Neuron (in vitro differentiated cells): ENCODE measurements at regions not wholly inside any gene's neighbourhood (a gene's known extent, or its start where the extent isn't known, plus 50 kb on each side); places are given as distances from the start of the nearest gene placed in this dataset.

Experiments used
- H2AFZ ChIP-seq: one replicate; pipeline ENCODE4 v1.6.1; 2013; ENCODE audit warnings: low read depth, mild to moderate bottlenecking, inconsistent platforms, low read length, moderate library complexity
- H3K27me3 ChIP-seq: one replicate; pipeline ENCODE4 v1.6.1; 2013; ENCODE audit warnings: low read length; ENCODE audit not compliant: insufficient read depth
- H3K36me3 ChIP-seq: one replicate; pipeline ENCODE4 v1.6.1; 2013; ENCODE audit warnings: low read length; ENCODE audit not compliant: insufficient read depth
- H3K4me1 ChIP-seq: one replicate; pipeline ENCODE4 v1.6.1; 2013; ENCODE audit warnings: low read length; ENCODE audit not compliant: insufficient read depth
- H3K4me3 ChIP-seq: 2 replicates; pipeline ENCODE4 v1.5.1; 2013; ENCODE audit warnings: mild to moderate bottlenecking, low read length, moderate library complexity
- H3K9me3 ChIP-seq: one replicate; pipeline ENCODE4 v1.6.1; 2013; ENCODE audit warnings: low read length

GRCh38 chr11:134821422-134821821, 409.4 kb upstream of the B3GAT1 start:
- no peaks in the 10 kb centered on the region for H3K36me3 ChIP-seq
- H3K4me1 ChIP-seq, result no peaks in the 10 kb centered on the region
- H3K9me3 ChIP-seq, result no peaks in the 10 kb centered on the region
- H2AFZ ChIP-seq, result no peak overlapping the region
- peaks cover 2% of the 10 kb centered on the region for H3K27me3 ChIP-seq
- H3K4me3 ChIP-seq, result no peak overlapping the region

DNA sequence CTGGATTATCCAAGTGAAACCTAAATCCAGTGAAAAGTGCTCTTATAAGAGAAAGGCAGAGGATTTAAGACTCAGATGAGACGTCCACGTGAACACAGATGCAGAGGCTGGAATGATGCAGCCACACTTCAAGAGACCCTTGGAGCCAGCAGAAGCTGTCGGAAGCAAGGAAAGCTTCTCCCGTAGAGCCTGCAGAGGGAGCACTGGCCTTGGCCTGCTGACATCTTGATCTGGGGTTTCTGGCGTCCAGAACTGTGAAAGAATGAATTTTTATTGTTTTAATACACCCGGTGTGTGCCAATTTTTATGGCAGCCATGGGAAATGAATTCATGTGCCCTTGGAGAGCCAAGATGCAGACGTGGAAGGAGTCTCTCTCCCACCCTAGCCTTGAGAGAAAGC, 407.0 kb upstream of the B3GAT1 start:
- H3K4me1 ChIP-seq, result no peaks in the 10 kb centered on the region
- no peaks in the 10 kb centered on the region for H3K9me3 ChIP-seq
- no peaks in the 10 kb centered on the region for H3K36me3 ChIP-seq
- H3K4me3 ChIP-seq, result no peak overlapping the region
- H3K27me3 ChIP-seq, result no peaks in the 10 kb centered on the region
- H2AFZ ChIP-seq, result no peak overlapping the region

DNA sequence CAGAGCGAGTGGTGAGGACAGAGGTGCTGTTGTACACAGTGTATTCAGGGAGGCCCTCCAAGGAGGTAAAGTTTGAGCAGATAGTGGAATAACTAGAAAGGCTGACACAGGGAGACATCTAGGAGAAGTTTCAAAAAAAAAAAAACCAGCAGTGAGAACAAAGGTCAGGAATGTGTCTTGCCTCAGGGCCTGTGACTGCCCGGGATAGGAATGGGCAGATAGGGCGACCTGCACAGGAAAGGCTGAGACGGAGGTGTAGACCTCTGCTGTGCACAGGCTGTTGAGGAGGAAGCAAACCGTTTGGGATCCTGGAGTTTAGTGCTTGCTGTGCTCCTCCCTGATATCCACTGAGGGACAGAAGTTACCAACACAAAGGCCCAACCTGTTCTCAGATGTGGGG, 406.5 kb upstream of the B3GAT1 start:
- Histone ChIP-seq H3K9me3 (no peaks in the 10 kb centered on the region), H3K4me3 (no peak overlapping the region), H3K4me1 (no peaks in the 10 kb centered on the region), H3K27me3 (no peaks in the 10 kb centered on the region), H3K36me3 (no peaks in the 10 kb centered on the region), H2AFZ (no peak overlapping the region)

DNA sequence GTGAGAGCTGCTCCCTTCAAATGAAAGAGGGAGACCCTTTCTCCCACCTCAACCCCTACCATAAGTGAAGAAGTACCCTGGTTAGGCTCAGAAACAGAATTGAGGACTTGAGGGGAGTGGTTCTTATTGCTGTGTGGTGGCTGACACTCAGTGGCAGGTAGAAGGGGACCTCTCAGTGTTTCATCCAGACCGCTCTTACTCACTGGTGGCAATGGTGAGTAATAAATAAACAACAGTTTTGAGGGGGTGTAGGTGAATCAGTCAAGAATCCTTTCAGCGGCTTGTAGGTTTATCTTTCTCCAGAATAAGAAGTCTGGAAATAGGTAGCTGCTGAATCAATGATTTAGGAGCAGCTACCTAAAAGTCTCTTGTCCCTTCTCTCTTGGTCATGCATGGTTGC, 403.4 kb upstream of the B3GAT1 start:
- H3K36me3 ChIP-seq, result no peaks in the 10 kb centered on the region
- no peaks in the 10 kb centered on the region for H3K9me3 ChIP-seq
- no peaks in the 10 kb centered on the region for H3K27me3 ChIP-seq
- no peaks in the 10 kb centered on the region for H3K4me1 ChIP-seq
- H2AFZ ChIP-seq, result no peak overlapping the region
- no peak overlapping the region for H3K4me3 ChIP-seq

DNA sequence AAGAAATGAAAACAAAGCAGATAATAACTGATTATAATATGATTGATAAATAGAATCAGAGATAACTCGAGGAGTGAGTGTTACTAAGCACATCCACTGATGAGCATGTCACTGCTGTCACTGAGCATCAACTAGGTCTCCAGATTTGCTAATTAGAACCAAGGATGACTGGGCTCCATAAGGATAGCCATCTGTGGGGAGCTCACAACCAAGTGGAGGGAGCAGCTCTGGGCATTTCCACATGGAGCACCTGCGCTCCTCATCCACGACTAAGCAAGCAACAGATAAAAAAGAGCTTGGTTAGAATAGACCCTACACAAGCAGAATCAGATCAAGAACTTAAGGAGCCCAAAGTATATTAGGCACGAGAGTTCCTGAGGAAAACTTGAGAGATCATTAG, 396.0 kb upstream of the B3GAT1 start:
- Histone ChIP-seq H3K4me3 (no peak overlapping the region), H3K4me1 (peaks cover 2% of the 10 kb centered on the region), H2AFZ (no peak overlapping the region), H3K9me3 (no peaks in the 10 kb centered on the region), H3K27me3 (no peaks in the 10 kb centered on the region), H3K36me3 (no peaks in the 10 kb centered on the region)

DNA sequence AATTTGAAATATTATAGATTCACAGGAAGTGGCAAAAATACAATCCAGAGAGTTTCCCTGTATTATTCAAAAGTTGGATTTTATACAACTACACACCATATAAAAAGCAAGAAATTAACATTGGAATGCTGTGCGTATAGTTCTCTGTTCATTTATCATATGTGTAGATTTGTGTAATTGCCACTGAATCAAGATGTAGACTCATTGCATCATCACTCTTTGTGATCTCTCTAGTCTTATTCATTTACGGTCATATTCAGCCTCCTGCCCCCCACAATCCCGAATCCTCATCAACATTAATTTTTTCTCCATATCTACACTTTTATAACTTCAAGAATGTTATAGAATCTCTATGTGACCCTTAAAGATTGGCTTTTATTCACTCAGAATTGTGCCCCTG, 390.6 kb upstream of the B3GAT1 start:
- no peaks in the 10 kb centered on the region for H3K9me3 ChIP-seq

GRCh38 chr11:134802116-134802515, 390.1 kb upstream of the B3GAT1 start:
- Histone ChIP-seq H3K9me3 (no peaks in the 10 kb centered on the region), H3K4me1 (peaks cover 29% of the 10 kb centered on the region), H3K36me3 (no peaks in the 10 kb centered on the region), H3K27me3 (no peaks in the 10 kb centered on the region), H2AFZ (peak overlapping the region; percentile 50), H3K4me3 (peak overlapping the region; percentile 24)

More for the DNA sequence above, 390.6 kb upstream of the B3GAT1 start:
- Histone ChIP-seq H3K36me3 (no peaks in the 10 kb centered on the region), H3K4me1 (peaks cover 29% of the 10 kb centered on the region), H3K27me3 (no peaks in the 10 kb centered on the region), H2AFZ (peak overlapping the region; percentile 50), H3K4me3 (peak overlapping the region; percentile 24)

DNA sequence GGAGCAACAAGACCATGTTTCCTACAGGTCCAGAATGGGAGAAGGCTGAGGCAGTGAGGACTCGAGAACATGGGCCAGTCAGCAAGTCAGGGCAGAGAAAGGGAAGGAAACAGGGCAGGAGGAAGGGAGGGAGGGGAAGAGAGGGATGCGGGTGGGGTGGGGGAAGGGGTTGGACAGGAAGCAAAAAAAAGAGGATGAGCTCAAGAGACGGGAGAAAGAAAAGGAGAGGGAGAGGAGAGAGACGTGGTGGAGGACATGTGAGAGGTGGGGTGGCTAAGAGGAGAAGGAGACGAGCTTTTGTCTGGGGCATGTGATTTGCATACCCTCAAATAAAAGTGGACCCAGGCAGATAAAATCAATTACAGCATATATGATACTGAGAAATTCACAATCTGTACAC, 389.5 kb upstream of the B3GAT1 start:
- Histone ChIP-seq H3K4me3 (peak overlapping the region; percentile 24), H3K27me3 (no peaks in the 10 kb centered on the region), H3K9me3 (no peaks in the 10 kb centered on the region), H3K36me3 (no peaks in the 10 kb centered on the region), H3K4me1 (peaks cover 29% of the 10 kb centered on the region), H2AFZ (peak overlapping the region; percentile 50)

- Histone ChIP-seq H3K4me1 (peaks cover 29% of the 10 kb centered on the region), H2AFZ (no peak overlapping the region), H3K27me3 (no peaks in the 10 kb centered on the region), H3K9me3 (no peaks in the 10 kb centered on the region), H3K4me3 (peak overlapping the region; percentile 24), H3K36me3 (no peaks in the 10 kb centered on the region)
Measured at GRCh38 chr11:134800826-134801225, 388.8 kb upstream of the B3GAT1 start.

DNA sequence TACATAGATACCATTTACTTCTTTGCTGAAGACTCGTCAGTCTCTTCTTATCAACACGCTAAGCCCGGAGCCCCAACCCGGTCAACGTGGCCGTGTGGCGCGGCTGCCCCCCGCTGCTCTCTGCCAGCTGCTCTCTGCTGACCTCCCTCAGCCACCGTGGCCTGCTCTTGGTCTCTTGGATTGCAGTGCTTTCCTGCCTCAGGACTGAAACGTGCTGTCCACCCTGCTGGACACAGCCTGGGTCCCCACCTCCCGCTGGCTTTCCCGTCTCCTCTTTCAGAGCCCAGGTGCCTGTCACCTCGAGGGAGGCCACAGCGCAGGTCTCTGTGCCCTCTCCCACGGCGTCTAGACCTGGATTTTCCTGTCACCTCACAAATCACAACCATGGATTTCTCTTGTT, 388.1 kb upstream of the B3GAT1 start:
- Histone ChIP-seq H2AFZ (no peak overlapping the region), H3K4me1 (peaks cover 29% of the 10 kb centered on the region), H3K36me3 (no peaks in the 10 kb centered on the region), H3K4me3 (no peak overlapping the region), H3K9me3 (no peaks in the 10 kb centered on the region), H3K27me3 (no peaks in the 10 kb centered on the region)

DNA sequence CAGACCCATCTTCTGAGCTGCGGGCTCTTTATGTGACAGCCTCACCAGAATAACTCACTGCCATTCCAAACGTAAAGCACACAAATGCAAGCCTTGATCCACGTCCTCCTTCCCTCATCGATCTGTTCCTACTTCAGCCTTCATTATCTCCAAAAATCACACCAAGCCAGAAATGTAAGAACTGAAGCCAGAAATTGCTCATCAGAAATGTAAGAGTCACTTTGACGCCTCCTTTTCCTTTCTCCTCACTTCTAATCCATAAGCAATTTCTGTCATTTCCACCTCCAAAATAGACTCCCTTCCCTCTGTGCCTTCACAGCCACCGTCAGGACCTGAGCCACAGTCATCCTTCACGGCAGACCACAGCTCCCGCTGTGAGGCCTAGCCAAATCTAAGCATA, 387.3 kb upstream of the B3GAT1 start:
- no peaks in the 10 kb centered on the region for H3K36me3 ChIP-seq
- peaks cover 29% of the 10 kb centered on the region for H3K4me1 ChIP-seq
- H3K4me3 ChIP-seq, result no peak overlapping the region
- H2AFZ ChIP-seq, result no peak overlapping the region
- no peaks in the 10 kb centered on the region for H3K9me3 ChIP-seq
- H3K27me3 ChIP-seq, result no peaks in the 10 kb centered on the region

GRCh38 chr11:134797411-134798089, 385.5 kb upstream of the B3GAT1 start:
- H3K9me3 ChIP-seq, result no peaks in the 10 kb centered on the region
- peaks cover 23% of the 10 kb centered on the region for H3K4me1 ChIP-seq
- H2AFZ ChIP-seq, result no peak overlapping the region

GRCh38 chr11:134795017-134795416, 383.0 kb upstream of the B3GAT1 start:
- no peak overlapping the region for H2AFZ ChIP-seq
- H3K4me3 ChIP-seq, result no peak overlapping the region
- no peaks in the 10 kb centered on the region for H3K27me3 ChIP-seq
- H3K9me3 ChIP-seq, result no peaks in the 10 kb centered on the region
- H3K4me1 ChIP-seq, result peaks cover under 1% of the 10 kb centered on the region
- no peaks in the 10 kb centered on the region for H3K36me3 ChIP-seq

More at GRCh38 chr11:134797411-134798089, 385.5 kb upstream of the B3GAT1 start:
- Histone ChIP-seq H3K27me3 (no peaks in the 10 kb centered on the region), H3K36me3 (no peaks in the 10 kb centered on the region), H3K4me3 (no peak overlapping the region)

- H2AFZ ChIP-seq, result no peak overlapping the region
- H3K36me3 ChIP-seq, result no peaks in the 10 kb centered on the region
- H3K9me3 ChIP-seq, result no peaks in the 10 kb centered on the region
- H3K4me3 ChIP-seq, result no peak overlapping the region
- H3K27me3 ChIP-seq, result no peaks in the 10 kb centered on the region
- H3K4me1 ChIP-seq, result no peaks in the 10 kb centered on the region
Measured at GRCh38 chr11:134794192-134794591, 382.1 kb upstream of the B3GAT1 start.
